Activated B cell treated with CpG ODN at 0.5 μM for 24 hours (primary cell): ENCODE measurements at regions not wholly inside any gene's neighbourhood (a gene's known extent, or its start where the extent isn't known, plus 50 kb on each side); places are given as distances from the start of the nearest gene placed in this dataset.

Experiments used
- ATAC-seq: fragments of 200-7000 bp; cut with Tn5 transposase; one replicate; pipeline ENCODE4 v1.10.0; 2021; ENCODE audit warnings: low read depth, mild to moderate bottlenecking, moderate library complexity
- CTCF ChIA-PET: fragments of 350-600 bp; sonication (Branson Sonifier 250); formaldehyde crosslinking; loops from one replicate; lab custom pipeline; 2021; ENCODE audit warnings: antibody characterized with exemption; lab: Charles Lee
- POLR2A ChIA-PET: fragments of 350-600 bp; sonication (Branson Sonifier 250); formaldehyde crosslinking; loops from one replicate; lab custom pipeline; 2021; ENCODE audit warnings: antibody characterized with exemption; lab: Charles Lee
- DNase-seq: peaks from one replicate; pipeline ENCODE4 v3.0.0; 2022
- H3K27ac Mint-ChIP-seq: one replicate; pipeline ENCODE4 v1.8.0; 2020; ENCODE audit warnings: mixed read lengths
- H3K27me3 Mint-ChIP-seq: one replicate; pipeline ENCODE4 v1.8.0; 2021; ENCODE audit warnings: mixed read lengths
- H3K36me3 Mint-ChIP-seq: one replicate; pipeline ENCODE4 v1.8.0; 2021; ENCODE audit warnings: low read depth, mixed read lengths
- H3K4me1 Mint-ChIP-seq: one replicate; pipeline ENCODE4 v1.8.0; 2021; ENCODE audit warnings: mixed read lengths
- H3K4me3 Mint-ChIP-seq: one replicate; pipeline ENCODE4 v1.8.0; 2020; ENCODE audit warnings: mild to moderate bottlenecking, mixed read lengths
- H3K9me3 Mint-ChIP-seq: one replicate; pipeline ENCODE4 v1.8.0; 2020; ENCODE audit warnings: mixed read lengths
- intact Hi-C: fragments of 100-400 bp; cut with micrococcal nuclease; formaldehyde crosslinking; loops from one replicate; pipeline ENCODE4 v1.15.1; 2024
- TF ChIP-seq, protein P1 (sequence below): fragments of 200-600 bp; IDR thresholded peaks from one replicate; pipeline ENCODE4 v1.8.0; 2022; ENCODE audit warnings: antibody characterized with exemption, mild to moderate bottlenecking

DNA sequence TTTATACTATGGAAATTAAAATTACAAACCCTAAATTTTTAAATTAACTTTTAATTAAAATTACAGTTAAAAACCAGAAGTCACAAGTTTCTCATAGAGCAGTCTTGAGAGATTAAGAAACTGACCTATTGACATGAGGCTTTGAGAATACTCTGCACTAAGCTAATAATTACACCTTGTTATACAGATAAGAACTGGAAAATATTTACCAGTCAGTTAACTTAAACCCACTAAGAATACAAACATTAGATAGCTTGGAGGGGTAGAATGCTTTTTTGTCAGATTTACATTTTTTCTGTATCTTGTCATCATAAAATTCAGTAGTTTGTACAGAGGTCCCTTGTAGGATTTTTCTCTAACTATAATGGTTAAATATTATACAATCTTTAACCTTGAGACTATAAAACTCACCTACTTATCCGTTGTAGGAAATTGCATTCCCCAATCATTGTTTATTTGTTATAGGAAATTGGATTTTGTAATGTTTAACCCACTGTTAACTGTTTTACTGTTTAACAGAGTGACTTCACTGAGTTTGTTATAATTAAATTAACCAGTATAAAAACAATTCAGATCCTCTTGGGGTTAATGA lies 219.7 kb upstream of the PKDCC start:
- no peaks in the 10 kb centered on the region for H3K4me1 Mint-ChIP-seq
- POLR2A ChIA-PET, result no interaction called here
- H3K27ac Mint-ChIP-seq, result no peak overlapping the region
- H3K9me3 Mint-ChIP-seq, result no peaks in the 10 kb centered on the region
- intact Hi-C loops, result no loop called here
- TF ChIP-seq, protein P1, sequence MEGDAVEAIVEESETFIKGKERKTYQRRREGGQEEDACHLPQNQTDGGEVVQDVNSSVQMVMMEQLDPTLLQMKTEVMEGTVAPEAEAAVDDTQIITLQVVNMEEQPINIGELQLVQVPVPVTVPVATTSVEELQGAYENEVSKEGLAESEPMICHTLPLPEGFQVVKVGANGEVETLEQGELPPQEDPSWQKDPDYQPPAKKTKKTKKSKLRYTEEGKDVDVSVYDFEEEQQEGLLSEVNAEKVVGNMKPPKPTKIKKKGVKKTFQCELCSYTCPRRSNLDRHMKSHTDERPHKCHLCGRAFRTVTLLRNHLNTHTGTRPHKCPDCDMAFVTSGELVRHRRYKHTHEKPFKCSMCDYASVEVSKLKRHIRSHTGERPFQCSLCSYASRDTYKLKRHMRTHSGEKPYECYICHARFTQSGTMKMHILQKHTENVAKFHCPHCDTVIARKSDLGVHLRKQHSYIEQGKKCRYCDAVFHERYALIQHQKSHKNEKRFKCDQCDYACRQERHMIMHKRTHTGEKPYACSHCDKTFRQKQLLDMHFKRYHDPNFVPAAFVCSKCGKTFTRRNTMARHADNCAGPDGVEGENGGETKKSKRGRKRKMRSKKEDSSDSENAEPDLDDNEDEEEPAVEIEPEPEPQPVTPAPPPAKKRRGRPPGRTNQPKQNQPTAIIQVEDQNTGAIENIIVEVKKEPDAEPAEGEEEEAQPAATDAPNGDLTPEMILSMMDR, result no peak
- no peak for ATAC-seq
- peaks cover 19% of the 10 kb centered on the region for H3K27me3 Mint-ChIP-seq
- no peaks in the 10 kb centered on the region for H3K36me3 Mint-ChIP-seq
- no peak for DNase-seq
- CTCF ChIA-PET, result no interaction called here
- no peak overlapping the region for H3K4me3 Mint-ChIP-seq

DNA sequence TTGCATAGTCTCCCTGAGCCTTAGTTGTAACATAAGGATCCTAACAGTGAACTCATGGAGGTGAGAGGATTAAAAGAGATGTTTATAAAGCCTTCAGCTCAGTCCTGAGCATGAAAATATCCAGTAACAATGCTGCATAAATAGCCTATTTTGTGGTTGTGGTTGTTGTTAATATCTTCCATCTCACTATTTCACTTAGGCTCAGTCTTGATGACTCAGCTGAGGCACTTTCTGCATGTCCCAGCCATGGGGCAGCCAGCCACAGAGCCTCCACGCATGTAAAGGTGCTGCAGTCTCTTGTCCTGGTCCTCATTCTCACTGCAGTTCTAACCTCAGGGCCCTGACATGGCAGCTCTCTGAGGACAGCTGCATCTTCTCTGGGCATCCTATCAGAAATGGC lies 218.8 kb upstream of the PKDCC start:
- intact Hi-C loops, result no loop called here
- no peak overlapping the region for H3K27ac Mint-ChIP-seq
- H3K27me3 Mint-ChIP-seq, result peaks cover 22% of the 10 kb centered on the region
- POLR2A ChIA-PET, result no interaction called here
- H3K4me1 Mint-ChIP-seq, result no peaks in the 10 kb centered on the region
- TF ChIP-seq, protein P1, result no peak
- no peaks in the 10 kb centered on the region for H3K36me3 Mint-ChIP-seq
- H3K4me3 Mint-ChIP-seq, result no peak overlapping the region
- CTCF ChIA-PET, result no interaction called here
- DNase-seq, result no peak
- no peaks in the 10 kb centered on the region for H3K9me3 Mint-ChIP-seq
- no peak for ATAC-seq

DNA sequence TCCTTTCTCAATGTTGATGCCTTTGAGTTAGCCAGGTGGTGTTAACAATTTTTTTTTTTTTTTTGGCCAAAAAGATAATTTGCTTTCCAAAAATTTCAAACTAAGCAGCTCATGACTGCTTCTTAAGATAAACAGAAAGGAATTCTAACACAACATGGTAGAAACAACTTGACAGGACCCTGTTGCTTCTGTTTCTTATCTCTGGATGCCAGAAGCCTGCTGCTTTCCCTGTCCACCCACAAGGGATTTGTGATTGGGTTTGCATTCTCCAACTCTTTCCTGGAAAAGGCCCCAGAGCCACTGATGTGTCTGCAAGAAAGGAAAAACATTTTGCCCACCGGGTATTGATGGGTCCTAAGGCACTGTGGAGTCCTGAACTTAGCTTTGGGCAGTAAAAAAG lies 217.2 kb upstream of the PKDCC start:
- H3K27me3 Mint-ChIP-seq, result peaks cover 28% of the 10 kb centered on the region
- intact Hi-C loops, result no loop called here
- CTCF ChIA-PET, result no interaction called here
- H3K27ac Mint-ChIP-seq, result no peak overlapping the region
- ATAC-seq, result no peak
- H3K4me1 Mint-ChIP-seq, result no peaks in the 10 kb centered on the region
- no peak overlapping the region for H3K4me3 Mint-ChIP-seq
- DNase-seq, result no peak
- TF ChIP-seq, protein P1, result no peak
- H3K36me3 Mint-ChIP-seq, result no peaks in the 10 kb centered on the region
- no peaks in the 10 kb centered on the region for H3K9me3 Mint-ChIP-seq
- POLR2A ChIA-PET, result no interaction called here

DNA sequence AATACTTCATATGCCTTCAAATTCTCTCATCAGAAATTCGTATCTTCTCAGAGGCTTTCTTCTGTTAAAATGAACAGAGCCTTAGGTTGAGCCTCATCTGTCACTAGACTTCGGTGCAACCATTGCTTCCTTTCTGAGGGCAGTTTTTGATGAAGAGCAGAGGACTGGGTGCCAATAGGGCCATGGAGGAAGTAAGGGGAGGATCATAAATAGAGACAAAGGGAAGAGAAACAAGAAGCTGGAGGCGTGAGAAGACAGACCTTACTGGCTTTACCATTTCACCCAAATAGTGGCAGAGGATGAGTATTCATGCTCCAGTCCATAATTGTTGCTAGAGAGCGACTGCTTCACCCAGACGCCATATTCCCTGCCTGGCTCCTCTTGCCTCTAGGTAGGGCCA lies 215.6 kb upstream of the PKDCC start:
- ChIA-PET CTCF (no interaction called here), POLR2A (no interaction called here)
- Mint-ChIP-seq H3K4me1 (no peaks in the 10 kb centered on the region), H3K27ac (no peak overlapping the region), H3K36me3 (no peaks in the 10 kb centered on the region), H3K4me3 (no peak overlapping the region), H3K27me3 (peaks cover 28% of the 10 kb centered on the region), H3K9me3 (no peaks in the 10 kb centered on the region)
- ATAC-seq, result no peak
- TF ChIP-seq, protein P1, result no peak
- intact Hi-C loops, result no loop called here
- no peak for DNase-seq

DNA sequence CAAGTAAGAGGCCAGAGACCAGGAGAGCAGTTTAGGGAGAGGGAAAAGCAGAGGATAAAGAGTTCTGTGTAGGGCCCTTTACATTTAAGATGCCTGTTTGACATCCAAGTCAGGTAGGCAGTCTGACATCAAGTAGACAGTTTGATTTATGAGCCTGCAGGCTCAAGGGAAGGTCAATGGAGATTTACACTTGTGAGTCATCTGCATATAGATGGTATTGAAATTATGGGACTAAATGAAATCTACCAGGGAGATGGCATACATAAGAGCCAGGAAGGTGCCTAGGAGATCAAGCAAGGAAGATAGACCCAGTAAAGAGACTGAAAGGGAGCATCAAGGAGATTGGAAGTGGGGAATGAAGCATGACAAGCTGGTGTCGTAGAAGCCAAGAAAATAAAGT lies 212.4 kb upstream of the PKDCC start:
- Mint-ChIP-seq H3K9me3 (no peaks in the 10 kb centered on the region), H3K4me3 (no peak overlapping the region), H3K4me1 (peaks cover 2% of the 10 kb centered on the region), H3K27me3 (peaks cover 35% of the 10 kb centered on the region), H3K27ac (no peak overlapping the region), H3K36me3 (no peaks in the 10 kb centered on the region)
- ChIA-PET CTCF (no interaction called here), POLR2A (no interaction called here)
- TF ChIP-seq, protein P1, result no peak
- ATAC-seq (no peak), DNase-seq (no peak)
- intact Hi-C loops, result no loop called here
